NCI-H524 (cell line): ENCODE measurements at regions not wholly inside any gene's neighbourhood (a gene's known extent, or its start where the extent isn't known, plus 50 kb on each side); places are given as distances from the start of the nearest gene placed in this dataset.

Experiments used
- DNase-seq, 2 experiments: peaks; one replicate each; lab custom pipeline; 2025; lab: John Stamatoyannopoulos, UW

DNA sequence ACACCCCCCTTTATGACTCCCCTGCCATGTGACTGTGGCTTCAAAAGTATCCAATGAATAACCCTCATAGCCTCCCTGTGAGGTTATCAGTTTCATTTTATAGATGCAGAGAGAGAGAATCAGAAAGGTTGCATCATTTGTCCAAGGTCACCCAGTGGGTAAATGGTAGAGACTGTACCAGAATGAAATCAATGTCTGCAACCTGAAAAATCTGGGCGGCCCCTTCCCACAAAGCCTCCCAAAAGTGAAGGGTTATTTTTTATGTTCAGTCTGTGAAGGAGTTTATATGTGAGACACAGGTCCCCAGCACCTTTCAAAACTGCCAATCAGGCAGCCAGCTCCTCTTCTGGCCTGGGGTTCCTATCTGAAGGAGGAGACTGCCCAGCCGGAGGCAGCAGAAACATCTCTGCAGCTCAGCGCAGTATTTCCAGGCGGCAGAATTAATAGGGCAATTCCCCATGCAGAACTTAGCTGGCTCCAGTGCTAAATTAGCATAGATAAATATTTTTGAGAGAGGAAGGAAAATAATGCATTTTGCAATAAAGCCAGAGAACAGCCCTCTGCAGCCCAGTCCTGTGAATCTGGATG, 130.8 kb upstream of the PRR20G start:
- DNase-seq = no peak

DNA sequence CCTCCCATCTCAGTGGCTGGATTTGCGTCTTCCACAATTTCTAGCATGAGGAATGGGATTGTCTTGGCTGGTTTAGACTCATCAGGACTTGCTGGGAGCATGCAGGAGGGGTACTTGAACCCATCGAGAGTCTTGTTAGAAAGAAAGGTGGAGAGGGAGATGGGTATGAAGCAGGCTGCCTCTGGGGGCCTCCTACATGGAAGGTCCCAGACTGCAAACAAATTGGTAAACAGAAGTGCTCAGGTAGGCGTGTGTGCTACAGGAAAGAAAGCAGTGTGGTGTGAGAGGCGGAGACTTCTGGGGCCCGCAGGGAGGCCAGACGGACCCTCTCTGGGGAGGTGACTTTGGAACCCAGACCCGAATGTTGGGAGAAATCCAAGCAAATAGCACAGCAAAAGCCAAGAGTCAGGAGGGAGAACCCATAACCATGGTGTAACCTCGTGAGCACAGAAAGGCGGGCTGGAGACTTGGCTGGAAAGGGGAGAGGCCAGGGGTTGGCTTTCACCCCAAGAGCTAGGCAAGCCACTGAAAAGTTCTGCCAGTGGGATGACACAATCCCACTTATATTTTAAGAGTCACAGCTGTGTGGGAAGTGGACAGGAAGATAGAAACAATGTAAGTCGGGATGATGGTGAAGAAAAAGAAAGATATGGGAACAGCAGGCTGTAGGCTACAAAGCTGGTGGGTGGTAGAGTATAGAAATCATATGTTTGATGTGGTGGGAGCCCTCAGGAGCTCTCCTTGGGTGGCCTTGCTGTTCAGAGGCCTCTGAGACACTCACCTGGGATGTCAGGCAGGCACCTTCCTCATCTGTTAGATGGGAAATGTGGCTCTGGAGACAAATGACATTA, 130.1 kb upstream of the PRR20G start:
- DNase-seq = no peak

DNA sequence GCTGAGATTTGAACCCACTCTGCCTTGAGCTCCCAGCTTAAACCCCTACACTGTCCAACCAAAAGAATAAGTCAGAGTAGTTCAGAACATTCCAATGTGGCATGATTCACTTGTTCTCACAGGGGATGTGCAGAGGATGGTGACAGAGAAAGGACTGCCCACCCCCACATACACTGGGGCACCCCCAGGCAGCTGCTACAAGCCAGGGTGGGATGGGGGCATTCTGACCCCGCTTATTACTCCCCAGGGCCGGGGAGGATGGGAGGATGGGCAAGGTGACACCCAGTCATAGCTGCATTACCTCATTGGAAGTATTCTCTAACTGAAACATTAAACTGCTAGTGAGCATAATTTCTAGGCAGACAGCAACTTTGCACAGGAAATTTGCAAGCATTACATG, 126.0 kb upstream of the PRR20G start:
- no peak for DNase-seq

DNA sequence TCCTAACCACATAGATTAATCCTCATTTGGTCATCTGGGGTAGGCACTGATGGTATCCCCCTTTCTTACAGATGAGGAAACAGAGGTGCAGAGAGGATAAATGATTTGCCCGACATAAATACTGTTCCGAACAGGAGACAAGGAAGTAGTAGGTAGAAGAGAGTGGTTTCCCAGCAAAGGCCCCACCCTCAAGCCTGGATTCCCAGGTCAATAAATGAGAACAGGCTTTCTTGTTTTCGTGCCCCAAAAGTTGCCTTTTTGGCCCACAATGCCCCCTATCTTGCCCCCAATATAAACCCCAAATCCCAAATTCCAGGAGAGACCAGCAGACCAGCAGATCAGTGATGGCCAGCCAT, 125.5 kb upstream of the PRR20G start:
- no peak for DNase-seq

DNA sequence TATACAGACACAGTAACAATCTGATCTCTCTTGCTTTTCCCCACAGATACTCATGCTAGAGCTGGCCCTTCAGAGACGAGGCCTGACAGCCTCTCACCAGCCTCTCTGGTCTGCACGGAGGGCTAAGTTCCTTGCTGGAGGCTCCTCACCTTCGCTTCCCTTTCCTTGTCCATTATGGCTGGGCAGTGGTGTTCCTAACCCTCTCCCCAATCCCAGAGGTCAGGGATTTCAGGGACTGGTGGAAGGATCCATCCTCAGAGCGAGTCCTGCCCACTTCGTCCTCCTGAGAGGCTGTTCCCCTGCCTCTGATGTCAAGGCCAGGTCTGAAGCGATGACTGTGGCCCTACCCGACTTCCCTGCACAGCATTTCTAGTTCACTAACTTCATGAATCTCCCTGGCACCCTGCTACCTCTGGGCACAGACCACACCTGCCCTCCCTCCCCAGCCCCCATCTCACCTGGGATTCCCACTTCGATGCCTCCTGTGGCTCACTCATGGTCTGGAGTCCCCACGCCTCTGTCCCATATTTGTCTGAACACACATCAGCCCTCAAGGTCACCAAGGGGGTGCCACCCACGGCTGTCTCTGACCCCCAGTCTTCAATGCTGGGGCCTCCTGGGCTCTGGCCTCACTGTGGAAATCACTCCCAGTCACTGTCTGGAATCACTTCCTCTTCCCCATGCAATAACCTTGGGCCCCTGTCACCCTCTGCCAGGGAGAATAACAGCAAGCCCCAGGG, 124.9 kb upstream of the PRR20G start:
- no peak for DNase-seq

DNA sequence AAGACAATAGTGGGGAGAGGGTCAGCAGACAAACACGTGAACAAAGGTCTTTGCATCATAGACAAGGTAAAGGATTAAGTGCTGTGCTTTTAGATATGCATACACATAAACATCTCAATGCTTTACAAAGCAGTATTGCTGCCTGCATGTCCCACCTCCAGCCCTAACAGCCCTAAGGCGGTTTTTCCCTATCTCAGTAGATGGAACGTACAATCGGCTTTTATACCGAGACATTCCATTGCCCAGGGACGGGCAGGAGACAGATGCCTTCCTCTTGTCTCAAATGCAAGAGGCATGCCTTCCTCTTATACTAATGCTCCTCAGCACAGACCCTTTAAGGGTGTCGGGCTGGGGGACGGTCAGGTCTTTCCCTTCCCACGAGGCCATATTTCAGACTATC, 124.0 kb upstream of the PRR20G start:
- DNase-seq = peak in 1 of 2 experiments; percentile 8

DNA sequence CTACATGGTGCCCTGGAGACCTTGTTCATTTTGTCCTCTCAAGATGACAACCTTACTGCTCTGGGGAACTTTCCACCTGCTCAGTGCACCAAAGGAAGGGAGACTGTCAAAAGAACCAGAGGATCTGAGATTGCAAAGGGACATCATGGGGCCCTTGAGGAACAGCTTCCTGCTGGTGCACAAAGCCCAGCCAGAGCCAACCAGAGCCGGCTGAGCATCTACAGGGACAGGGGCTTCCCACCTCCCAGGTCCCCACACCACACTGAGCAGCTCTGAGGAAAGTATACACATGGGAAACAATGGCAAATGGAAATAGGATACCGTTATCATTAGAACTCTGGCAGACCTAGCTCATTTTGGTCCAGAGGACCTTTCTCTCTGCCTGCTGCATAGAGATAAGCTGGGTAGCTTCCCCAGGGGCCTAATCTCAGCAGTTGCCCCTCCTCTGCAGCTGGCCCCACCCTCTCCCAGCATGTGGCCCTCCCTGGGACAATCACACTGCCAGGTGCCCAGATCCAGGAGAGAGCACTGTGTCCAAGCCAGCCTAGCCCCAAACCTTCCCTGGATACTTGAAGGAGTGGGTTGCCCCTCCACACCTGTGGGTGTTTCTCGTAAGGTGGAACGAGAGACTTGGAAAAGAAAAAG, 123.4 kb upstream of the PRR20G start:
- DNase-seq = peak; percentile 49 to 68

DNA sequence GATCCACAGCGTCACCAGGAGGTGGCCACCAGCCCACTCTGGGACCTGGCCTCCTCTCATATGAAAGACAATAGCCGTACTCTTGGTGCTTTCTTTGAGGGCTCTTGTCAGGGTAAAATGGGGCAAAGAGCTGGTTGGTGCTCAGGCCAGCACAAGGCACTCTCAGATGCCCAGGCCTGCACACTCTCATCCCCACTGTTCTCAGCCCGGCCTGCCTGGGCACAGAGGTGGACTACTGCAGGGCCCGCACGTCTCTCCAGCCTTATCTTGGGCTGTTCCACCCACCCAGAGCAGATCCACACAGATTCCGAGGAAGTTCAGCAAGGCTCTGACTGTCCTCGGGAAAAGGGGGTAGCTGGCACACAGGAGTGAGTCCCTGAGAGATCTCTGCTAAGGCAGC, 122.8 kb upstream of the PRR20G start:
- no peak for DNase-seq

DNA sequence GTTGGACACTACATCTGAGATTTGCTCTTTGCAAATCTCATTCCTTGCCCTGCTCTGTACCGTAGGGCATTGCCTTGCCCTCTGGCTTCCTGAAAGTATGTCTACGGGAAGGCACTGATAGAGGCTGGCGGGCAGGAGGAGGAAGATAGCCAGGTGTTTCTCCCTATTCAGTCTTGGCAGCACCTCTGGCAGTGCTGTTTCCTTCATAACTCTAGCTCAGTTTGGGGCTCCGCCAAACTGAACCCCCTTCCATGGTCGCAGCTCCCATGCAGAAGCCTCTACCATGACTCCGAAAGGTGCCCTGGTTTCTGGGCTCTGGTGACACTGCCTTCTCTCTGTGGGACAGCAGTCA, 122.3 kb upstream of the PRR20G start:
- no peak for DNase-seq

DNA sequence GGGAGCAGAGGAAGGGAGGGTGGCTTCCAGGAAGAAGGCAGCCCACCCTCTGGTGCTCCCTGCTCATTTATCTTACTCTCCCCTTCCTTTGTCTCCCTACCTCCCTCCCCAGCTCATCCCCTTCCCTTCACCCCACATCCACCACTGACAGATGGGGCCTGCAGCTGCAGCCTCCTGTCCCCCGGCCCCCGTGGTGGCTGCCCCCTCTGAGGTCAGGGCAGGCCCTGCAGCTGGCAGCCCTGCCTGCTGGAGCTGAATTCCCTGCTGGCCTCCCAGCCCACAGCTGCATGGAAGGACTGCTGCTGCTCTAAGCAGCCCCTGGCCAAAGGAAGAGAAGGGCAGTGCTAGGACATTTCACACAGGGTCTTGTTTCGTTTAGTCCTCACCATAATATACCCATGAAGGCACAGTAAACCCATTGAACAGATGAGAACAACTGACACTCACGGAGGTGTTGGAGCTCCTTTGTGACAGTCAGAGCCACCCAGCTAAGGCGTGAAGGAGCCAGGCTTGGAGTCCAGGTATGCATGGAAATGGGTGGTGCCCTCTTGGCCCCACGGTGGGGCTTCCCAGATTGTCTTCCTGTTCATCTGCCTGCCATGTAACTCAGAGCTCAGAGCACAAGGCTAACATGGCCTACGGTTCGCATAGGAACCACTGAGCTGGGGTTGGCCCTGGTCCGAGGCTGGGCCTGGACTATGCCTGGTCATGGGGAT, 121.7 kb upstream of the PRR20G start:
- DNase-seq = peak in 1 of 2 experiments; percentile 48

DNA sequence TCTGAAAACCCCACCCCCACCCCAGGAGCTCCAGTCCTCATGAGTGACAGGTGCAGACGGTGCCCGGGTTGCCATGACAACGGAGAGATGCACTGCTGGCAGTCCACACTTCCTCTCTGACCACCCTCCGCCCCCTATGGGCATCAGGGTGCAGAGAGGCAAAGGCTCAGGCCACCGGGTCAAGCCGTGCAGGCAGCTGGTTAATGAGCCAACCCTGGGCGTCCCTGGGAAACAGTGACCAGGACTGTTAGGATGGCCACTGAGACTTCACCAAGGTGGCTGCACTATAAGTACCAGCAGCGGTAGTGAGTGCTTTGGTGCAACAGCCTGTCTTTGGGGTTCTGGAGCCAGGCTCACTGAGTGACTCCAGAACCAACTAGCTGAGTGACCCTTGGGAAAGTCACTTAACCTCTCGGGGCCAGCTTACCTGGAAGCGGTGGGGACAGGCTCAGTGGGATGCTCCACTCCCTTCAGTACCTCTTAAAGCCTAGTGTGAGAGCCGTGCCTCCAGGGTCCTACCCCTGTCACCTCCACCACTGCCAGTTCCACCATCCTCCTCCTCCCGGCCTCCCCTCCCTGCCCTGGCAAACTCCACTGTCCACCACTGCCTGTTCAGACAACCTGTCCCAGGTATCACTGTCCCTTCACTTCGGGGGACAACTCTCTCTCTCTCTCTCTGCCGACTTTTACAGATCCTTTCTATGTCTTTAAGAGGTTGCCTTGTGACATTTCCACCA, 121.0 kb upstream of the PRR20G start:
- DNase-seq = peak; percentile 86 to 90

DNA sequence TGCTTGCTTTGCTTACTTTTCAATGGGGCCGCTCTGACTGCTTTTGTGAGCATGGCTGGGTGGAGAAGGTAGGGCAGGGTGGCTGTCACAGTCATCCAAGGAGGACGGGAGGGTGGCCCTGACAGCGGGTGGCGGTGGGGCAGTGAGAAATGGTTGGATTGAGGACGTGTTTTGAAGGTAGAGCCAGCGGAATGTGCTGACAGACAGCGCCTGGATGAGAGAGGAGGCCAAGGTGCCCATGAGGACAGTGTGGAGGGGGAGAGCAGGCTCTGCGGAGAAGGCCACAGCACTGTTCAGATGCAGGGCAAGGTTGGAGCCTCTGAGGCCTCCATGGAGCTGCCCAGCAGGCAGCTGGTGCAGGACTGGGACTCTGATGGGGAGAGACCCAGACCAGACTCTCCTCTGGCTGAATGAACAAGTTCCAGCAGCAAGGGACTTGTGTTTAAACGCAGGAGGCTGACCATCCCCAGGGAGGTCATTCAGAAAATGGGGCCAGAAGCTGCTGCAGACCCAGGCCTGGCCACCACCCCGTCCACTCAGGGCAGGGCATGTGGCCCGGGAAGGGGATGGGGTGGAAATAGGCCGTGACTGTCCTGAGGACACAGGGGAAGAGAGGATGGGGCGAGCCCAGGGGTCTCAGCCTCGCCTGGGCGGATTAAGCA, 120.3 kb upstream of the PRR20G start:
- no peak for DNase-seq

DNA sequence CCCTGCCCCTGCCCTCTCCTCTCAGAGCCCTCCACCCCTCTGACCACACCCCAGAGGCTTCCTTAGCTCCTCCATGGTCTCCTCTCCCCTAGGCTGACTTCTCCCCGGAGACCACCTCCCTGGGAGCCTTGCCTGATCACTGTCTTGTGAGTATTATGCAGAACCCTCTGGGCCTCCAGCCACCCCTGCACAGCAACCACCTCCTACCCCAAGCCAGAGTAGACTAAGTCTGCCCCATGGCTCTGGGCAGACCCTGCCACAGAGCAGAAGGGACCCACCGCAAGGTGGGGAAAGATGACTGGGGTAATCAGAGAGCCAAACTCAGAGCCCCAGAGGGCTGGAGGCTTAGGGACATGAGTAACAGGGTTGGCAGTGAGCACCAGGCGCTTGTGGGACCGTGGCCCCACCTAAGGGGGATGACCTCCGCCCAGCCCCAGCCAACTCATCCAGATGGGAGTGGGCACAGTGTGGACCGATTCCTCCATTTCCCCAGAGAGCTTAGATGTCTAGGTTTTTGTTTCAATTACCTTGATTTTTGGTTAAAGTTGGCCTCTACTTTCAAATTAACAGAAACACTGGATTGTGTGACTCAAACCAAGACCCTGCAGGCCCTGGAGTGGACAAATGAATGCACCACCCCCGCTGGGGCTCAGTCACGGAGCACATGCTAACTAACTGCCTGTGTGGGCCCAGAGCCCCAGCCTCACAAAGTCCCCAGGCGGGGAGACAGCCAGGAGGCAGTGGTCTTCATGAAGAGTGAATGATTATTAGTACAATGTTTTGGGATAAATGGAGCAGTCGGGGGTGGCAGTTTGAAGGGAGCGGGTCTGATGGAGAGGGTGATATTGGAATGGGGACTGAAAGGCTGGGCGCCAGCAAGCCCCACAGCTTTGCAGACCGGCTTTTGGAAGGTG, 119.4 kb upstream of the PRR20G start:
- DNase-seq = no peak

DNA sequence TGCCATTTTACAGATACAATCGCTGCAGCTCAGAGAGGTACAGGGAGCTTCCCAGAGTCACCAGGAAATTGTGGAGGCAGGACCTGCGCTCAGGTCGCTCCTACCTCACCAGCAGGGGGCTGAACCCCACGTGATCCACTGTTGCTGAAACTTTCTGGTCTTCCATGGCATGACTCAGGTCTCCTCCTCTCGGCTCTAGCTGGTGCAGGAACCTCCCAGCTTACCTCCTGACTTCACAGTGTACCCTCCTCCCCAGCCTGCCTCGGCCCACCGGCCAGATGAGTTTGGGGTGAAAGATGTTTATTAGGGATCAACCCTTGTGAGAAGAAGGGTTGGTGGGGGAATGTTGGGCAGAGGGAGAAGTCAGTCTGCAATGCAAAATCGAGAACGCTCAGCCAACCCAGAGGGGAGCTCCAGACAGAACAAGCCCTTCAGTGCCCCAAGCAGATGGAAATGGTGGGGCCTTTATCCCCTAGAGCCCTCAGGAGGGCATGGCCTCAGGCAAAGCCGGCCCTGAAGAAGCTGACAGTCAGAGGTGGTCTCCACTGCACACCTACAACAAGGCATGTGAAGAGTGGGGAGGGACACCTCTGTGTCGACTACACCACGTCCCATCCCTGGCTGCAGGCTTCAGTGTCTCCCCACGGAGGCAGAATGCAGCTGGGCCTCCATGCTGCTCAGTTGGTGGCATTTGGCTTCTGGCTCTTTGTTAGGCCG, 118.6 kb upstream of the PRR20G start:
- DNase-seq = peak in 1 of 2 experiments; percentile 20

DNA sequence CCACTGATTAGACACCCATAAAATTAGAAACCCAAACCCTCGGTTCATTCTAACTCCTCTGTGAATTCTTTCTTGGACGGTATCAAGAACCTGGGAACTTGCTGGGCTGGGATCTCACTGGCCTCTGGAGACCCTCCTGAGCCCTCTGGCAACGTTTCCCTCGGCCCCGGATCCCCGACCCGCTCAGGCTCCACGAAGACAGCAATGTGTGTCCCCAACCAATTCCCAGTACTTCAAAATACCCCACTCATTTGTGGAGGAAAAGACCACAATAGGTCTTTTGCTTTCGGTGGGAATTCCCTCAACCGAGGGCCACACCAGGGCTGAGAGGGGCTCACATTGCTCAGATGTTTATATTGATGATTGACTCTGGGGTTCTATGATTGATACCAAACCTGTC, 117.9 kb upstream of the PRR20G start:
- DNase-seq = no peak

DNA sequence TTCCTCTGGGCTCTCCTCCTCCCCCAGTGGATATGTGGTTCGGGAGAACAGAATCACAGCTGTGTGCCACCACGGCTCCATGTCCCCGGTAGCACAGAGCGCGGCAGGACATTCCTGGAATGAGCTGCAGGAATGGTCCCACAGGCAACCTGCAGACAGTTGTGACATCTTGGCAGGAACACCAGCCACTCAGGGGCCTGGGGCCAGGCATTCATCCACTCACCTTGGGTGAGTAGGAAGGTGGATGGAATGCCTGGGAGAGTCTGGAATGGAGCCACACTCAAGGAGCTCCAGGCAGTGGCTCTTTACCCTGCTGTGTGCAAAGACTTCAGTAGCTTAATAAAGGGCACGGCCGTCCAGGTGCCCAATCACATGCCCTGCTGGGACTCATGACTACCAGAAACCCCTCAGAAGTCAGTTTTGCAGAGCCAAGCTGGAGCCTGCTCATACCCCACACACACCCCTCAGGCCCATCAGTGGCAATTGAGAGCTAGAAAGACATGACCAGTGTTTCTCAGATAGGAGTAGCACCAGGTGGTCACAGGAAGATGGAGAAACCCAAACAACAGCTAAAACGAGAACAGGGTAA, 117.3 kb upstream of the PRR20G start:
- DNase-seq = no peak

DNA sequence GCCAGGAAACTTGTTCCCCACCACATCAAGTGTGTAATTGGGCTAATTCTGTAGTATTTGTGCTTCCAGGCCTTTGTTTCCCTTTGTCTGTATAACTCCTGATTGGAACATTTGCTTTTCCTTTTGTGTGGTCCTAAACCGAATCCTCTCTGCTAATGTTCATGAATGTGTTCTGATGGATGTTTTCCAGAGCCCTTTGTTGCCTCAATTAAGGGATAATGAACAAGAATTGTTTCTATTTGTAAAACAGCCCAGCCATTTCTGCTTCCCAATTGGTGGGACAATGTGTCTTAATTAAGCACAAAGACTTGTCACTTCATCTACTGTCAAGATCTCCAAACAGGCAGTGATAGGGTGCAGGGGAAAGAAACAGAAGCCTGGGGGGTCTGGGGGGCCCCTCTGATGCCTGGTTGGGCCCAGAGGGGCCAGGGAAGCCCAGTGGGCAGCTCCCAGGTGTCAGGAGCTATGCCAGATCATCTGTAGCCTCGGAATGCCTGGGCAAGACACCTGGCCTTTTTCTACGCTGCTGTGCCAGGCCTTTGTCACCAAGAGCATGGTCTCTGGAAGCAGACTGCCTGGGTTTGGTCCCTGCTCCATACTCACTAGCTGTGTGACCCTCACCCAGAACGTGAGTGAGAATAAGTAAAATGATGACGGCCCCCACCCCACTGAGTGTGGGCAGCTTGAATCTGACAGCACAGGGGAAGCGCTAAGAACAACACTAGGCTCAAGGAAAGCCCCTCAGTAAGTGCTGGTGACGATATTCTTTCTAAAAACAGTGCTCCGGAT, 116.6 kb upstream of the PRR20G start:
- DNase-seq = no peak

DNA sequence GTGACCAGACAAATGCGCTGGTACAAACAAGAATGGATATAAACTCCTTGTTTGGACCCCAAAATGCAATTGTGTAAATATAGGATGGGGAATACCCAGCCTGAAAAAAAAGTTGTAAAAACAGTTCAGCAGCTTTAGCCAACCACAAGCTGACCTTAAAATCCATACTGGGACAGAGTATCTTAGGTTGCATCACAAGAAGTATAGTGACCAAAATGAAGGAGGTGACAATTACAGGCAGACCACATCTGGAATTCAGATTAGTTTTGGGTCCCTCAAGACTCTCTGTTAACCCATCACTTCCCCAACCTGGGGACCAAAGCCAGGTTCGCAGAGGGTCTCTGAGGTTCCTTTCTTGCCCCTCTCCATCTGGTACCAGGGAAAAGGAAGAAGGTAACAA, 115.9 kb upstream of the PRR20G start:
- DNase-seq = no peak
